A549 (cell line): ENCODE measurements at regions not wholly inside any gene's neighbourhood (a gene's known extent, or its start where the extent isn't known, plus 50 kb on each side); places are given as distances from the start of the nearest gene placed in this dataset.

Experiments
- CEBPB ChIP-seq, 2 experiments: fragments of >200 bp in 1 of 2; sonication (Bioruptor Twin) in 1 of 2; formaldehyde crosslinking in 1 of 2; IDR thresholded peaks; 2 replicates each; pipeline ENCODE4 v1.6.1; 2012 to 2016
- CTCF ChIP-seq: fragments of >200 bp; sonication (Bioruptor Twin); formaldehyde crosslinking; IDR thresholded peaks from 3 replicates; pipeline ENCODE4 v1.5.1; 2016
- EP300 ChIP-seq, 2 experiments: fragments of >200 bp; sonication (Bioruptor Twin); formaldehyde crosslinking; IDR thresholded peaks; 2 replicates in 1 of 2; 3 replicates in 1 of 2; pipeline ENCODE4 v1.6.1; 2016 to 2017
- HDAC2 ChIP-seq: fragments of 200-600 bp; sonication (generic); IDR thresholded peaks from 2 replicates; pipeline ENCODE4 v1.6.1; 2016
- HOXA7 ChIP-seq: fragments of 250-450 bp; sonication (Bioruptor Pico); IDR thresholded peaks from 2 replicates; pipeline ENCODE4 v1.5.0; 2020; ENCODE audit warnings: mild to moderate bottlenecking, moderate library complexity
- PBX3 ChIP-seq: IDR thresholded peaks from 2 replicates; pipeline ENCODE4 v1.6.1; 2012
- POLR2A ChIP-seq: IDR thresholded peaks from 2 replicates; pipeline ENCODE4 v1.6.1; 2012; ENCODE audit warnings: mild to moderate bottlenecking, low read length
- RFX5 ChIP-seq: fragments of 450-650 bp; IDR thresholded peaks from 2 replicates; pipeline ENCODE4 v1.7.1; 2014; ENCODE audit warnings: antibody characterized with exemption, mild to moderate bottlenecking, moderate library complexity
- SMC3 ChIP-seq: fragments of >200 bp; sonication (Bioruptor Twin); formaldehyde crosslinking; IDR thresholded peaks from 3 replicates; pipeline ENCODE4 v1.6.1; 2018; ENCODE audit warnings: inconsistent platforms
- SREBF2 ChIP-seq: fragments of 450-650 bp; IDR thresholded peaks from 2 replicates; pipeline ENCODE4 v1.6.1; 2014; ENCODE audit warnings: mild to moderate bottlenecking, moderate library complexity
- TF ChIP-seq, protein P1 (sequence below): fragments of 450-650 bp; IDR thresholded peaks from 2 replicates; pipeline ENCODE4 v1.6.1; 2014; ENCODE audit warnings: antibody characterized with exemption
- TF ChIP-seq, protein P2 (sequence below): IDR thresholded peaks from 2 replicates; pipeline ENCODE4 v1.6.1; 2012

- TF ChIP-seq POLR2A: no peak
- TF ChIP-seq SREBF2: no peak
- no peak for TF ChIP-seq EP300 (IDR thresholded peaks at IDR 0.05)
- no peak for TF ChIP-seq CTCF
- TF ChIP-seq, protein P1, sequence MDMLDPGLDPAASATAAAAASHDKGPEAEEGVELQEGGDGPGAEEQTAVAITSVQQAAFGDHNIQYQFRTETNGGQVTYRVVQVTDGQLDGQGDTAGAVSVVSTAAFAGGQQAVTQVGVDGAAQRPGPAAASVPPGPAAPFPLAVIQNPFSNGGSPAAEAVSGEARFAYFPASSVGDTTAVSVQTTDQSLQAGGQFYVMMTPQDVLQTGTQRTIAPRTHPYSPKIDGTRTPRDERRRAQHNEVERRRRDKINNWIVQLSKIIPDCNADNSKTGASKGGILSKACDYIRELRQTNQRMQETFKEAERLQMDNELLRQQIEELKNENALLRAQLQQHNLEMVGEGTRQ: no peak
- no peak for TF ChIP-seq HOXA7 (CRISPR knock-in tag)
- no peak for TF ChIP-seq CEBPB (IDR thresholded peaks at IDR 0.05)
- TF ChIP-seq HDAC2: no peak
- no peak for TF ChIP-seq RFX5
- TF ChIP-seq, protein P2, sequence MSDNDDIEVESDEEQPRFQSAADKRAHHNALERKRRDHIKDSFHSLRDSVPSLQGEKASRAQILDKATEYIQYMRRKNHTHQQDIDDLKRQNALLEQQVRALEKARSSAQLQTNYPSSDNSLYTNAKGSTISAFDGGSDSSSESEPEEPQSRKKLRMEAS: no peak
- no peak for TF ChIP-seq SMC3
- TF ChIP-seq PBX3: no peak
Observed at GRCh38 chr18:10041180-10041579, 127.4 kb downstream of the VAPA start.
